ENCODE measurements at regions not wholly inside any gene's neighbourhood (a gene's known extent, or its start where the extent isn't known, plus 50 kb on each side); places are given as distances from the start of the nearest gene placed in this dataset.

GRCh38 chr2:15047184-15047583 is 414.7 kb downstream of the LRATD1 start (continued):
- TF ChIP-seq EZH2 (IDR thresholded peaks at IDR 0.05; ENCODE audit: low read depth, low read length, severe bottlenecking) (no peak), POU5F1 (IDR thresholded peaks at IDR 0.05; ENCODE audit: low read depth, low read length) (no peak)
